HG03060 (cell line): ENCODE measurements at regions not wholly inside any gene's neighbourhood (a gene's known extent, or its start where the extent isn't known, plus 50 kb on each side); places are given as distances from the start of the nearest gene placed in this dataset.
"Not testable (repeated sequence)": the region's sequence is repeated elsewhere in the genome, so short reads cannot be mapped to it uniquely, and the experiment has no call there.

Experiments
- ATAC-seq: cut with Tn5 transposase; IDR thresholded peaks from one replicate; pipeline ENCODE4 v1.9.1; 2021; ENCODE audit warnings: low read depth, moderate number of reproducible peaks; ENCODE audit not compliant: unreplicated experiment

DNA sequence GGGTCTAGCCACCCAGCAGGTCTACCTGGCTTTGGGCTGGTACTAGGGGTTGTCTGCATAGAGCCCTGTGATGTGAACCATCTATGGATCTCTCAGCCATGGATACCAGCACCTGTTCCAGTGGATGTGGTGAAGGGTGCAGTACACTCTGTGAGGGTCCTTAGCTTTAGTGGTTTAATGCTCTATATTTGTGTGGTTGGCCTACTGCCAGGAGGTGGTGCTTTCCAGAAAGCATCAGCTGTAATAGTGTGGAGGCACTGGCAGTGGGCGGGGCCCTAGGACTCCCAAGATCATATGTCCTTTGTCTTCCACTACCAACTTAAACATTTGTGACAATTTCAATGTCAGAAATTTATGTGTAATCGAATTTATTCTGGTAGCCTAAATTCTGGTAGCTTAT, 1065.1 kb downstream of the RPIA start:
- not testable (repeated sequence) for ATAC-seq

- not testable (repeated sequence) for ATAC-seq
These were observed 1067.0 kb downstream of the RPIA start for GRCh38 chr2:89758332-89759026.

DNA sequence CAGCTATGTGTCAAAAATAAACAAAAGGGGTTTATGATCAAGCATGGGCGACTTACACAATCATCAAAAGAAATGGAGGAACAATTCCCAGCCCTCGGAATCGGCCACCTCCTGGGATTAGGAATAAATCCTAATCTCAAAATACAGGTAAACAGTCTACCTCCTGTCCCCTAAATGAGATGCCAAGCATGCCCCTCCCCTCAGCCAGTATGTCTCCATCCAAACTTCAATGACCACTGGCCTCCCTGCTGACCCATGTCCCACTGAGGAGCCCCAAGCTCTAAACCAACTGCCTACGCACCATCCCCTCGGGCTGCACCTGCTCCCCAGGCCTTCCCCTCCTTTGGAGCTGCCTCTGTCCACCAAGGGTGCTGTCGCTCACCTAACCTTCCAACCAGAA, 1069.3 kb downstream of the RPIA start:
- not testable (repeated sequence) for ATAC-seq

GRCh38 chr2:89761171-89761570, 1069.7 kb downstream of the RPIA start:
- not testable (repeated sequence) for ATAC-seq

DNA sequence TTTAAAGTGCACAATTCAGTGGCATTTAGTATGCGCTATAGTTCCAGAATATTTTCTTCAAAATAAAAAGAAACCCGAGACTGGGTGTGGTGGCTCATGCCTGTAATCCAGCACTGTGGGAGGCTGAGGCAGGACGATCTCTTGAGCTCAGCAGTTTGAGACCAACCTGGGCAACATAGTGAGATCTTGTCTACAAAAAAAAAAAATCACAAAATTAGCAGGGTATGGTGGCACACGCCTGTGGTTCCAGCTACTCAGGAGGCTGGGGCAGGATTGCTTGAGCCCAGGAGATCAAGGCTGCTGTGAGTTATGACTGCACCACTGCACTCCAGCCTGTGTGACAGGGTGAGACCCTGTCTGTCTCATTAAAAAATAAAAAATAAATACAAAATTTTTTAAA, 1070.4 kb downstream of the RPIA start:
- not testable (repeated sequence) for ATAC-seq

GRCh38 chr2:89762461-89763253, 1071.2 kb downstream of the RPIA start:
- not testable (repeated sequence) for ATAC-seq

GRCh38 chr2:89763254-89763580, 1071.7 kb downstream of the RPIA start:
- ATAC-seq: no peak

GRCh38 chr2:89763581-89764485, 1072.4 kb downstream of the RPIA start:
- no peak for ATAC-seq

DNA sequence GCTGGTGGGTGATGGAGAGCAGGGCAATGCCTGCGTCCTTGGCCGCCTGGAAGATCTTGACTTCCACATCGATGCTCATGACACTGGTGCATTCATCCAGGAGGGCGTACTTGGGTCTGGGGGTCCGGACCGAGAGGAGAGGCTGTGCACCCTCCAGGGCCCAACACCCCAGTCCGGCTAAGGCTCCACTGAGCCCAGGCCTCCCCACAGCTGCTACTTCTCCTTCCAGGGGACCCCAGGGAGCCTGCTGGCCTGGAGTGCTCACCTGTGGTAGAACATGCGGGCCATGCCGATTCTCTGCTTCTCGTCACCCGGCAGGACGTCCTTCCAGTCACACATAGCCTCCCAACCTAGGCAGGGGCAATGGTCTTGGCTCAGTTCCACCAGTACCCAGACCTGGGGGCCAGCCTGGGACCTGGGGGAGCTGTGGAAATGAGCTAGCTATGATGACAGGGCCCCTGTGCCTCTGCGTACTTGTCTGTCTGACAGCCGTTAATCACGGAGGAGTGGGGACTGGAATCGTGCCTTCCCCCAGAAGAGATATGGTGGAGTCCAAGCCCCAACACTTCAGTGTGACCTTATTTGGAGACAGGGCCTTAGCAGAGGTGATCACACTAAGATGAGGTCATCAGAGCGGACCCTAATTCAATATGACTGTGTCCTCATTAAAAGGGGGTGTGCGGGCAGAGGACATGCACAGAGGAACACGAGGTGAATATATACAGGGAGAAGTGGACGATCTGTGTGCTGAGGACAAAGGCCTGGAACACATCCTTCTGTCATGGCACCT, 1073.3 kb downstream of the RPIA start:
- ATAC-seq: not testable (repeated sequence)

- ATAC-seq: not testable (repeated sequence)
These were observed 1073.9 kb downstream of the RPIA start for GRCh38 chr2:89765361-89765718.

DNA sequence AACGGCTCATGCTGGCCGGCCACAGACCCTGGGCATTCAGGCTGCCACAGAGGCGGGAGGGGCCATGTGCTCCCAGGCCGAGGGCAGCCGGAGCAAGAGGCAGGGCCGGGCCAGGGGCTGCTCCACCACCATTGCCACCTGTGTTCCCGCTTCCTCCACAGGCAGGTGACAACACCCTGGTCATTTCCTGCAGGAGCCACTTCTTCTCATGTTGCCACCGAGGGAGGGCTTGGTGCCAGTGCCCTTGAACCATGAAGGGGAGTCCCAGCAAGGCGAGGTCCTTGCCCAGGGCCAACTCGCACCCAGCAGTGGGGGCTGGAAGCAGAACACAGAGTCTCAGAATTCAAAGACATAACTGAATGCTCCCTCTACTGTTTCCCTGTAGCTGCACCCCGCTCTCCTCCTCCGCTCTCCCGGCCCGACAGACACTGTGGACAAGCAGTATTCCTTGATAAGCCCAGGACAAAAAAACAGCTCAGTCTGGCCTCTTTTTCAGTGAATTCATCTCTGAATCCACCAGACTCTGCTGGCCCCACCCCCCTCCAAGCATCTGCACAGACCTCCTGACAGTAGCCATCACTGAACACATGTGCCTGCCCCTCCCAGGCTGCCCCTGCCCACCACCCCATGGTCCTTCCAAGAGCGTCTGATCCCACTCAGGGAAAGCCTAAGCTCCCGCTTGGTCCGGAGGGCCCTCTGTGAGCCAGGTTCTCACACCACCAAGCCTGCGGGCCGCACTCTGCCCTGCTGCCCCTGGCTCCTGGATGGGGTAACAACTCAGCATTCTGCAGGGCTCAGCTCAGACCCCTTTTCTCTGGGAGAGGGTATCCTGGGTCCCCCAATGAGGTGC, 1074.9 kb downstream of the RPIA start:
- not testable (repeated sequence) for ATAC-seq

DNA sequence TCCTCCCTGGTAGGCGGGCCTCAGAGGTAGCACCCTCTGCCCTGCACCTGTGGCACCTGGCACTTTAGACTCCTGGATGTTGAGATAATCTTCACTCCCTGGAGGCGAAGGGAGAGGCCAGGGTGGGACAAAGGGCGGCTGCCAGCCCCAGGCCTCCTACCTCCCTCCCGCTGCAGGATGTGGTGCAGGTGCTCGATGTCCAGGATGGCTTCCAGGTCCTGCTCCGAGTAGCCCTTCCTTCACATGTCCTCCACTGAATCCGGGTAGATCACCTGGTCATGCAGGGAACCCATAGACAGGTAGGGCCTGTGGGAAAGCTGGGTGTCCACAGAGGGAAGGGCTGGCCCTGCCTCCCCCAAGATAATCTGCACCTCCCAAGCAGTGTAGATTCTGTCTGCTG, 1075.6 kb downstream of the RPIA start:
- ATAC-seq: not testable (repeated sequence)

- ATAC-seq: no peak
These were observed 1076.3 kb downstream of the RPIA start for GRCh38 chr2:89767572-89768435.

DNA sequence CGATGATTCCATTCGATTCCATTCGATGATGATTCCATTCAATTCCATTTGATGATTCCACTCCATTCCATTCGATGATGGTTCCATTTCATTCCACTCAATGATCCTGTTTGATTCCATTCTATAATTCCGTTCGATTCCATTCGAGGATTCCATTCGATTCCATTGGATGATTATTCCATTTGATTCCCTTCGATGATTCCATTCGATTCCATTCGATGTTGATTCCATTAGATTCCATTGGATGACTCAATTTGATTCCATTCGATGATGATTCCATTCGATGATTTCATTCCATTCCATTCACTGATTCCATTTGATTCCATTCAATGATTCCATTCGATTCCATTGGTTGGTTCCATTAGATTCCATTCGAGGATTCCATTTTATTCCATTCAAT, 1084.4 kb downstream of the RPIA start:
- no peak for ATAC-seq

- ATAC-seq: no peak
These were observed 1088.8 kb downstream of the RPIA start for GRCh38 chr2:89780318-89780717.

- ATAC-seq: no peak
These were observed 1090.5 kb downstream of the RPIA start for GRCh38 chr2:89781962-89782361.

GRCh38 chr2:89784960-89785359, 1093.5 kb downstream of the RPIA start:
- ATAC-seq: no peak

- ATAC-seq: not testable (repeated sequence)
These were observed 1094.1 kb downstream of the RPIA start for GRCh38 chr2:89785528-89785927.
